ENCODE measurements at regions not wholly inside any gene's neighbourhood (a gene's known extent, or its start where the extent isn't known, plus 50 kb on each side); places are given as distances from the start of the nearest gene placed in this dataset.

DNA sequence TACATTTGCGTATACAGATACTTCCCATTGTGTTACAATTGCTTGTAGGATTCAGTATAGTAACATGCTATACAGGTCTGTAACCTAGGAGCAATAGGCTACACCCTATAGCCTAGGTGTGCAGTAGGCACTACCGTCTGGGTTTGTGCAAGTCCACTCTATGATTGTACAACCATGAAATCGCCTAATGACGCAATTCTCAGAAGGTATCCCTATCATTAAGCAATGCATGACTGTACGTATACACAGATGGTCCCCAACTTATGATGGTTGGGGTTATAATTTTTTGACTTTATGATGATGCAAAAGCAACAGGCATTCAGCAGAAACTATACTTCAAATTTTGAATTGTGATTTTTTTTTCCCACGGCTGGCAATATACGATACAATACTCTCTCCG lies 458.2 kb upstream of the NOX3 start:
- ChIA-PET CTCF (no interaction called here), POLR2A (interaction anchor here (0.6 kb wide), 1 partner anchor 485 kb away, joined by 3 read pairs; no protein-coding TSS in a partner anchor)
- H3K36me3 Mint-ChIP-seq, result peaks cover 0 to 25% (median 3%) of the 10 kb centered on the region in 5 donors
- Histone ChIP-seq H3K36me3 (ENCODE audit: control insufficient read depth in 2 of 3, insufficient read depth in 3 of 3, low read length in 3 of 3) (no peaks in the 10 kb centered on the region), H3K9me3 (ENCODE audit: control insufficient read depth in 2 of 3, low read length in 3 of 3) (peaks cover 0 to 10% (median 3%) of the 10 kb centered on the region in 3 experiments), H3K4me1 (ENCODE audit: control insufficient read depth in 2 of 2, insufficient read depth in 2 of 2, low read length in 2 of 2) (no peaks in the 10 kb centered on the region), H3K27me3 (ENCODE audit: control insufficient read depth in 2 of 2, insufficient read depth in 2 of 2, low read length in 2 of 2) (no peaks in the 10 kb centered on the region), H3K4me3 (ENCODE audit: low read length) (no peak overlapping the region), H3K27ac (ENCODE audit: low read depth, low read length) (no peak overlapping the region)
- H3K4me1 Mint-ChIP-seq, result no peaks in the 10 kb centered on the region
- peaks cover under 1 to 31% (median 11%) of the 10 kb centered on the region in 11 donors for H3K9me3 Mint-ChIP-seq
- H3K27me3 Mint-ChIP-seq, result peaks cover 0 to 5% (median 0%) of the 10 kb centered on the region in 5 donors
- no peak overlapping the region for H3K4me3 Mint-ChIP-seq
- intact Hi-C loops (cut with micrococcal nuclease), result no loop called here
- no peak overlapping the region for H3K27ac Mint-ChIP-seq
- ATAC-seq, result no peak
- no peak for DNase-seq

DNA sequence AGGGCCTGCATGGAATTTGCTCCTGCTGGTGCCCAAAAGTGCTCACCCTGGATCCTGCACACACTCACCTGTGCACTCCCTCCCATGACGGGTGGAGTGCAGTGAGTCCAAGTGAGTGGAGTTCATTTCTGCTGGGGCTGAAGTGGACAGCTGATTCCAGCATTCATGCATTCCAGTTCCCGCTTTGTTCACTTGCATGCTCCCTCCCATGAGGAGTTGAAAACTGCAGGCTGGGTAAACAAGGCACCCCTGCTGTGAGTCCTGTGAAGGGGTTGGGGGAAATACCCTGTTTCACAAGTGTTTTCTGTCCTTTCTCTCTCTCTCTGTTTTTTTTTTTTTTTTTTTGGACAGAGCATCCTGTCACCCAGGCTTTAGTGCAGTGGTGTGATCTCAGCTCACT lies 454.1 kb upstream of the NOX3 start:
- ChIA-PET CTCF (no interaction called here), POLR2A (interaction anchor here (0.6 to 0.7 kb wide), 2 partner anchors 10 to 178 kb away, joined by 3 read pairs; no protein-coding TSS in a partner anchor)
- no peaks in the 10 kb centered on the region for H3K4me1 Mint-ChIP-seq
- ATAC-seq (no peak), DNase-seq (no peak)
- no peak overlapping the region for H3K4me3 Mint-ChIP-seq
- Histone ChIP-seq H3K9me3 (ENCODE audit: control insufficient read depth in 2 of 3, low read length in 3 of 3) (peaks cover 0 to 11% (median 3%) of the 10 kb centered on the region in 3 experiments), H3K4me1 (ENCODE audit: control insufficient read depth in 2 of 2, insufficient read depth in 2 of 2, low read length in 2 of 2) (no peaks in the 10 kb centered on the region), H3K4me3 (ENCODE audit: low read length) (no peak overlapping the region), H3K36me3 (ENCODE audit: control insufficient read depth in 2 of 3, insufficient read depth in 3 of 3, low read length in 3 of 3) (no peaks in the 10 kb centered on the region), H3K27ac (ENCODE audit: low read depth, low read length) (no peak overlapping the region), H3K27me3 (ENCODE audit: control insufficient read depth in 2 of 2, insufficient read depth in 2 of 2, low read length in 2 of 2) (no peaks in the 10 kb centered on the region)
- intact Hi-C loops (cut with micrococcal nuclease), result no loop called here
- H3K36me3 Mint-ChIP-seq, result peaks cover 0 to 29% (median 8%) of the 10 kb centered on the region in 5 donors
- H3K9me3 Mint-ChIP-seq, result peaks cover 5 to 43% (median 16%) of the 10 kb centered on the region in 11 donors
- peak overlapping the region in 1 of 9 donors; percentile 37 for H3K27ac Mint-ChIP-seq
- H3K27me3 Mint-ChIP-seq, result peaks cover 0 to 5% (median 0%) of the 10 kb centered on the region in 5 donors

- POLR2A ChIA-PET, result no interaction called here
These were observed 440.0 kb upstream of the NOX3 start for GRCh38 chr6:155895641-155896040.

DNA sequence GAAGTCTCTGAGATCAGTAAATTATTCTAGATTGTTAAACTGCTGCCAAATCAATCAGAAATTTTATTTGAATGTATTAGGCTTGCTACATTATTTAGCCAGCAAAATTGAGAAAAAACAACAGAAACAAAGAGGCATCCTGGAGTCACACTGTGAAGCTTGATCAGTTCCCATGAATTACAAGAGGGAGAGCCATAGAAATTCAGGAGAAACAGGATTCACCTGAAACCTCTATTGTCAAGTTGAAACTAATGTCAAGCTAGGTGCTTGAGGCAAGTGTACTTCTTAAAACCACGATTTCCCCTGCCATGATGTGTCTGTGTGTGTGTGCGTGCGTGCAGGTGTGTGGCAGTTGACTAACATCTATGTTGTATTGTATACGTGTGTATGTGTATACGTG lies 439.1 kb upstream of the NOX3 start:
- Mint-ChIP-seq H3K36me3 (peaks cover 0 to 11% (median 0%) of the 10 kb centered on the region in 5 donors), H3K27me3 (no peaks in the 10 kb centered on the region)
- no peak for ATAC-seq

More at GRCh38 chr6:155895641-155896040, 440.0 kb upstream of the NOX3 start:
- Histone ChIP-seq H3K36me3 (ENCODE audit: control insufficient read depth in 2 of 3, insufficient read depth in 3 of 3, low read length in 3 of 3) (no peaks in the 10 kb centered on the region), H3K4me3 (ENCODE audit: low read length) (no peak overlapping the region), H3K4me1 (ENCODE audit: control insufficient read depth in 2 of 2, insufficient read depth in 2 of 2, low read length in 2 of 2) (no peaks in the 10 kb centered on the region), H3K27me3 (ENCODE audit: control insufficient read depth in 2 of 2, insufficient read depth in 2 of 2, low read length in 2 of 2) (no peaks in the 10 kb centered on the region), H3K27ac (ENCODE audit: low read depth, low read length) (no peak overlapping the region), H3K9me3 (ENCODE audit: control insufficient read depth in 2 of 3, low read length in 3 of 3) (no peaks in the 10 kb centered on the region)
- H3K4me3 Mint-ChIP-seq, result no peak overlapping the region
- H3K27ac Mint-ChIP-seq, result peak overlapping the region in 1 of 9 donors; percentile 29
- intact Hi-C loops (cut with micrococcal nuclease), result no loop called here
- peaks cover 0 to 13% (median 0%) of the 10 kb centered on the region in 11 donors for H3K9me3 Mint-ChIP-seq
- no peaks in the 10 kb centered on the region for H3K4me1 Mint-ChIP-seq
- ATAC-seq (no peak), DNase-seq (no peak)
- no peaks in the 10 kb centered on the region for H3K27me3 Mint-ChIP-seq
- CTCF ChIA-PET, result no interaction called here
- peaks cover 0 to 11% (median 0%) of the 10 kb centered on the region in 5 donors for H3K36me3 Mint-ChIP-seq

DNA sequence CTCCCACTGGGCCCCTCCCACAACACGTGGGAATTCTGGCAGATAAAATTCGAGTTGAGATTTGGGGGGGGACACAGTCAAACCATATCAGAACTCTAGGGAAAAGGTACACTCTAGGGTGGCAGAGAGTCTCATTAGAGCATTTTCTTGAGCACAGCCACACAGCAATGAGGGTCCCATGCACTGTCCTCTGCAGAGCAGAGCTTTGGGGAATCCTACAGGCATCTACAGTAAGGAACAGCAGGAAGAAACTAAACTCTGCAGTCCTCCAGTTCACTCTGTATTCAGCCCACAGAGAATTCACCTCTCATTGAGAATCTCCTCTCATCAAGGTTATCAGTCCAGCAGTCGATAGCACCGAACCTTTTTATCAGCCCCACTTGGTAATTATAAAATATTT lies 438.6 kb upstream of the NOX3 start:
- Mint-ChIP-seq H3K27ac (no peak overlapping the region), H3K36me3 (peaks cover 0 to 11% (median 0%) of the 10 kb centered on the region in 5 donors), H3K27me3 (no peaks in the 10 kb centered on the region), H3K4me1 (no peaks in the 10 kb centered on the region), H3K9me3 (peaks cover 0 to 13% (median 0%) of the 10 kb centered on the region in 11 donors), H3K4me3 (no peak overlapping the region)
- no peak overlapping the region for H3K27ac ChIP-seq (ENCODE audit: low read depth, low read length)
- H3K9me3 ChIP-seq (ENCODE audit: control insufficient read depth in 2 of 3, low read length in 3 of 3), result no peaks in the 10 kb centered on the region
- no peaks in the 10 kb centered on the region for H3K36me3 ChIP-seq (ENCODE audit: control insufficient read depth in 2 of 3, insufficient read depth in 3 of 3, low read length in 3 of 3)
- ATAC-seq (no peak), DNase-seq (no peak)
- POLR2A ChIA-PET, result no interaction called here
- H3K27me3 ChIP-seq (ENCODE audit: control insufficient read depth in 2 of 2, insufficient read depth in 2 of 2, low read length in 2 of 2), result no peaks in the 10 kb centered on the region
- CTCF ChIA-PET, result no interaction called here
- intact Hi-C loops (cut with micrococcal nuclease), result no loop called here
- no peaks in the 10 kb centered on the region for H3K4me1 ChIP-seq (ENCODE audit: control insufficient read depth in 2 of 2, insufficient read depth in 2 of 2, low read length in 2 of 2)
- H3K4me3 ChIP-seq (ENCODE audit: low read length), result no peak overlapping the region

More for the DNA sequence above, 439.1 kb upstream of the NOX3 start:
- ChIA-PET POLR2A (no interaction called here), CTCF (no interaction called here)
- Histone ChIP-seq H3K4me3 (ENCODE audit: low read length) (no peak overlapping the region), H3K36me3 (ENCODE audit: control insufficient read depth in 2 of 3, insufficient read depth in 3 of 3, low read length in 3 of 3) (no peaks in the 10 kb centered on the region), H3K4me1 (ENCODE audit: control insufficient read depth in 2 of 2, insufficient read depth in 2 of 2, low read length in 2 of 2) (no peaks in the 10 kb centered on the region), H3K27me3 (ENCODE audit: control insufficient read depth in 2 of 2, insufficient read depth in 2 of 2, low read length in 2 of 2) (no peaks in the 10 kb centered on the region), H3K27ac (ENCODE audit: low read depth, low read length) (no peak overlapping the region), H3K9me3 (ENCODE audit: control insufficient read depth in 2 of 3, low read length in 3 of 3) (no peaks in the 10 kb centered on the region)
- Mint-ChIP-seq H3K4me3 (no peak overlapping the region), H3K27ac (no peak overlapping the region), H3K9me3 (peaks cover 0 to 13% (median 0%) of the 10 kb centered on the region in 11 donors), H3K4me1 (no peaks in the 10 kb centered on the region)
- intact Hi-C loops (cut with micrococcal nuclease), result no loop called here
- no peak for DNase-seq

GRCh38 chr6:155890409-155890808 lies 434.8 kb upstream of the NOX3 start:
- Histone ChIP-seq H3K4me1 (ENCODE audit: control insufficient read depth in 2 of 2, insufficient read depth in 2 of 2, low read length in 2 of 2) (no peaks in the 10 kb centered on the region), H3K9me3 (ENCODE audit: control insufficient read depth in 2 of 3, low read length in 3 of 3) (no peaks in the 10 kb centered on the region), H3K36me3 (ENCODE audit: control insufficient read depth in 2 of 3, insufficient read depth in 3 of 3, low read length in 3 of 3) (no peaks in the 10 kb centered on the region), H3K4me3 (ENCODE audit: low read length) (no peak overlapping the region), H3K27ac (ENCODE audit: low read depth, low read length) (no peak overlapping the region), H3K27me3 (ENCODE audit: control insufficient read depth in 2 of 2, insufficient read depth in 2 of 2, low read length in 2 of 2) (no peaks in the 10 kb centered on the region)
- peaks cover 0 to 4% (median 0%) of the 10 kb centered on the region in 5 donors for H3K27me3 Mint-ChIP-seq
- DNase-seq (no peak), ATAC-seq (no peak)
- H3K4me3 Mint-ChIP-seq, result no peak overlapping the region
- CTCF ChIA-PET, result no interaction called here
- no peaks in the 10 kb centered on the region for H3K4me1 Mint-ChIP-seq
- intact Hi-C loops (cut with micrococcal nuclease), result no loop called here
- no peak overlapping the region for H3K27ac Mint-ChIP-seq
- peaks cover 0 to 13% (median 0%) of the 10 kb centered on the region in 11 donors for H3K9me3 Mint-ChIP-seq
- H3K36me3 Mint-ChIP-seq, result peaks cover 0 to 11% (median 0%) of the 10 kb centered on the region in 5 donors
- POLR2A ChIA-PET, result no interaction called here

DNA sequence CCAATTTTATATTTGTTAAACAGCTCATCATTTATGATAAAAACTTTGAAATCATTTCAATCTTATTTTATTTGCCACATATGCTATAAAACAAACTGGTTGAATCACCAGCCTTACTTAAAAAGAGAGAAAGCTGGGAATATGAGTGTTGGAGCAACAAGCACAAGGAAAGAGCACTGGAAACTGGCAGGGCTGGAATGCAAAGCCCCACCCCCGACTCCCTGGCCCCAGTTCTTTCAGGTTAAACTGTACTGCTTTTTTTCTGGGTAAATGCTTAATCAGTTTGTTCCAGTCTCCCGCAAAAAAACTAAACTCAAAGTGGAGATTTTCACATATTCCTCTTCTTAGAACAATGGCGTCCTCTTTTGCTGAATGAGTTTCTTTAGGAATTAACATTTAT lies 433.8 kb upstream of the NOX3 start:
- no peak overlapping the region for H3K4me3 Mint-ChIP-seq
- H3K27me3 ChIP-seq (ENCODE audit: control insufficient read depth in 2 of 2, insufficient read depth in 2 of 2, low read length in 2 of 2), result no peaks in the 10 kb centered on the region
- CTCF ChIA-PET, result no interaction called here
- H3K36me3 Mint-ChIP-seq, result peaks cover 0 to 11% (median 0%) of the 10 kb centered on the region in 5 donors
- POLR2A ChIA-PET, result no interaction called here
- no peaks in the 10 kb centered on the region for H3K9me3 ChIP-seq (ENCODE audit: control insufficient read depth in 2 of 3, low read length in 3 of 3)
- ATAC-seq, result no peak
- peaks cover 0 to 13% (median 0%) of the 10 kb centered on the region in 11 donors for H3K9me3 Mint-ChIP-seq
- no peaks in the 10 kb centered on the region for H3K4me1 ChIP-seq (ENCODE audit: control insufficient read depth in 2 of 2, insufficient read depth in 2 of 2, low read length in 2 of 2)
- no peak overlapping the region for H3K4me3 ChIP-seq (ENCODE audit: low read length)
- DNase-seq, result no peak
- H3K36me3 ChIP-seq (ENCODE audit: control insufficient read depth in 2 of 3, insufficient read depth in 3 of 3, low read length in 3 of 3), result no peaks in the 10 kb centered on the region
- H3K27ac Mint-ChIP-seq, result no peak overlapping the region
- H3K27me3 Mint-ChIP-seq, result peaks cover 0 to 4% (median 0%) of the 10 kb centered on the region in 5 donors
- peaks cover 0 to 4% (median 4%) of the 10 kb centered on the region in 7 donors for H3K4me1 Mint-ChIP-seq
- intact Hi-C loops (cut with micrococcal nuclease), result no loop called here
- no peak overlapping the region for H3K27ac ChIP-seq (ENCODE audit: low read depth, low read length)

All from naive thymus-derived CD4-positive, alpha-beta T cell (primary cell).